NCI-H69 (cell line): ENCODE measurements at regions not wholly inside any gene's neighbourhood (a gene's known extent, or its start where the extent isn't known, plus 50 kb on each side); places are given as distances from the start of the nearest gene placed in this dataset.
"Not testable (repeated sequence)": the region's sequence is repeated elsewhere in the genome, so short reads cannot be mapped to it uniquely, and the experiment has no call there.

Source experiments
- DNase-seq: peaks from one replicate; lab custom pipeline; 2025; lab: John Stamatoyannopoulos, UW

GRCh38 chrX:22534643-22535042 lies 261.9 kb downstream of the CBLL2 start:
- no peak for DNase-seq

- no peak for DNase-seq
Observed at GRCh38 chrX:22536746-22537304, 264.1 kb downstream of the CBLL2 start.

DNA sequence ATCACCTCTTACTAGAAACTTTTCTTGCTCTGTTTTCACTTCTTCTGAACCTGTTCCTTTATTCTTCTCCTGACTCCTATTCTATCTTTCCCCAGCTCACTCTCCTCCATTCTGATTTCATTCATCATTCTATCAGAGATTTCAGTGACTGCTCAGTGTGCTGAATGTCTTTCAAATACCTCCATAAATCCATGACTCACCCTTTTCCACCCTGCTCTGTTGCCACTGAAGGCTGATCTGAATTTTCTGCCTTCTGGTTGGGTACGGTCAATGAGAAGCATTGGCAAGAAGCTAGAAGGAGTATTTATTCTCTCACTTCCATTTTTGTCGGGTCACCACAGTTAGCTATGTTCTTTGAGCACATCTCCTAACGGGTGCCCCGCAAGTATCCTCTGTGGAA lies 265.9 kb downstream of the CBLL2 start:
- no peak for DNase-seq

DNA sequence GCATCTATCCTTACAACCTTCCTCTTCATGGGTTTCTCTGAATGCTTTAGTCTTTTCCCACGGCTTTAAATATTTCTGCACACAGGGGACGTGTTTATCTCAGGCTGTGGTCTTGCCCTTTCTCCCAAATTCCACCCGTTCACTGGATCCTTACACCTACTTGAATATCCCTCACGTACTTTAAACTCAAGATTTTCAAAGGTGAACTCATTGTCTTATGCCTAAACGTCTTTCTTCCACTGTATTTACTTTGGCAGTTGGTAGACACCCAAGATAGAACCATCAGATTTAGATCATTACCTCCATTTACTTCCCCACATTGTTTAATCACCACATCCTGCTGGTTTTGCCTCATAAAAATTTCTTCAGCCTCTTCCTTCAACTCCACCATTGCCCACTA lies 269.2 kb downstream of the CBLL2 start:
- no peak for DNase-seq

DNA sequence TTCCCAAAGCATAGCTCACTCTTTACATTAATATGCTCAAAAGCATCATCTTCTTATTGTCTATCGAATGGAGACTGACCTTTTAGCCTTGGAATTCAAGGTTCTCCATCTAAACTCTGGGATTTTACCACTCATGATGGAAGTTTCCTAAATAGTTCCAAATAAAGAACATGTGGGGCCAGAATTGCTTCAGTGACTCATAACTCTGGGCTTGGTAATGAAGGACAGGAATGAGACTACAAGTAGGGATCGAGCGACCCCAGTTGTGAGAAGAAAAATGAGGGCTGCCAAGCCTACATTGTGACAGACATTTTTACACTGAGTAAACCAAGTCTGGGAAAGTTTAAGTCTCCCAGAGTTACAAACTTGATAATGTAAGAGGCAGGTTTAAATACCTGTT lies 269.9 kb downstream of the CBLL2 start:
- DNase-seq: no peak

DNA sequence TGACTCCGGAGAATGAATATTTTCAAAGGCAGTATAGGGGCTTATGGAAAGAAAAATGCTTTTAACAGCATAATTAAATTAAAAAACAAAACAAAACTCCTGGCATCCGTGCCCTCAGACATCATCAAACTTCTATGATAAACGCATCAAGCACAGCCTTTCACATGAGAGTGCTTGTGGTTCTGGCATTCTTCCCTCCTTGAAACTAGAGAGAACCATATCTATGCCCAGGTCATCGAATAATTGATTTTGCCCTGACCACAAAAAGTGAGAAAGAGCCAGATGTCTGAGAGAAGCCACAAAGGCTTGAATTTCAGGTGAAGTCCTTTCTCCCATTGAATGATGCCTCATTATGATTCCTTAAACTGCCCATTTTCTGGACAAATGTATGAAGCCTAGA lies 286.8 kb downstream of the CBLL2 start:
- DNase-seq: no peak

- no peak for DNase-seq
Observed at GRCh38 chrX:22575161-22575845, 302.6 kb downstream of the CBLL2 start.

GRCh38 chrX:22577181-22577580 lies 304.5 kb downstream of the CBLL2 start:
- DNase-seq: no peak

DNA sequence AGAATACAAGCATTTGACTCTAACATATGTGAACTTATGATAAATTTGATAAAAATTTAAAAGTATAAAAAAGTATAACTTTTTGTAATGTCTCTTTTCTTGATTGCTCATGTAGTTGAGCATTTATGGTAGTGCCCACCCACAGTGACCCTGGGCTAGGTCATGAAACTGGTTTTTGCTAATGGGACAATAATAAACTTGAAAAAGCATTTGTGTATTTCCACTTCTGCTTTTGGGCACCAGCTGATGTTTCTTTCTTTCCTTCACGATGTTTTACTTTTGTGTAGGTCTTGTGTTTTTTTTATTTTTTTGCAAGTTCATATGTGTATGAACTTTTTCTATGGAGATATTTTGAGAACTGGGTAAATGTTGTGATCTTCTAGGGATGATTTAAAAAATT lies 313.1 kb downstream of the CBLL2 start:
- no peak for DNase-seq

- peak; percentile 1 for DNase-seq
Observed at GRCh38 chrX:22589845-22590244, 317.1 kb downstream of the CBLL2 start.

DNA sequence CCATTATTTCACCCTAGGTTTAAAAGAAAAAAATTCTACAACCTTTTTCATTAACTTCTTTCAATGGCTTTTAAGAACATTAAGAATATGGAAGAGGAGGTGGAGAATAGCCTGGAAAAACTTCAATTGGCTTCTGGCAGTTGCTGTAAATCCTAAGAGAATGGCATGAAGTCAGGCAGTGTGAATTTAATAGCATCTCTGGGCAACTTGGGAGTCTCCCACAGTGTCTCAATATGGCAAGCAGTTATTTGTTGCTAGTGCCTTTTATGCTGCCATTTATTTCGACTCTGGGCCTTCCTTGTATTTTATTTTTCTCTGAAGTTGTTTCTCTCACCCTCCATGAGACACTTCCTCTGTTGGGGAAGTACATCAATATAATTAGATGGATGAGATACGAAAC lies 322.1 kb downstream of the CBLL2 start:
- no peak for DNase-seq

DNA sequence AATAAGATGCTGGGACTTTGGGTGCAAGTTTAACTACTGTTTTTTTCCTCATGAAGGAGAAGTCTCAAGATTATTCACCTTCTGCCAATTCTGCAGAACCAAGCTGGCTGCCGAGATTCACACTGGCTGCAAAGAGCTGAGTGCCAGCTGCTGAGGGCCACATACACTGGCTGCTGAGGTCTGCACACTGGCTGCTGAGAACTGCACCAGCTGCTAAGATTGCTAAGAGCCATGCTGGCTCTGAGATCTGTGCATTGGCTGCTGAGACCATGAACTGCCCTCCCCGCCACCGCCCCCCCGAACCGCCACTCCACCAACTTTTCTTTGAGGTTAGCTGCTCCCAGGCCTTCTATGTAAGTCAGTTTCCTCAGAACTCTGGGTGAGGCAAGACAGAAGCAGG lies 330.3 kb downstream of the CBLL2 start:
- no peak for DNase-seq

DNA sequence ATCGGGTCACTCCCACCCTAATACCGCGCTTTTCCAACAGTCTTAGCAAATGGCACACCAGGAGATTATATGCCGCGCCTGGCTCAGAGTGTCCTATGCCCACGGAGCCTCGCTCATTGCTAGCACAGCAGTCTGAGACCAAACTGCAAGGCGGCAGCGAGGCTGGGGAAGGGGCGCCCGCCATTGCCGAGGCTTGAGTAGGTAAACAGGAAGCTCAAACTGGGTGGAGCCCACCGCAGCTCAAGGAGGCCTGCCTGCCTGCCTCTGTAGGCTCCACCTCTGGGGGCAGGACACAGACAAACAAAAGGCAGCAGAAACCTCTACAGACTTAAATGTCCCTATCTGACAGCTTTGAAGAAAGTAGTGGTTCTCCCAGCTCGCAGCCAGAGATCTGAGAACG lies 336.7 kb downstream of the CBLL2 start:
- DNase-seq: not testable (repeated sequence)

DNA sequence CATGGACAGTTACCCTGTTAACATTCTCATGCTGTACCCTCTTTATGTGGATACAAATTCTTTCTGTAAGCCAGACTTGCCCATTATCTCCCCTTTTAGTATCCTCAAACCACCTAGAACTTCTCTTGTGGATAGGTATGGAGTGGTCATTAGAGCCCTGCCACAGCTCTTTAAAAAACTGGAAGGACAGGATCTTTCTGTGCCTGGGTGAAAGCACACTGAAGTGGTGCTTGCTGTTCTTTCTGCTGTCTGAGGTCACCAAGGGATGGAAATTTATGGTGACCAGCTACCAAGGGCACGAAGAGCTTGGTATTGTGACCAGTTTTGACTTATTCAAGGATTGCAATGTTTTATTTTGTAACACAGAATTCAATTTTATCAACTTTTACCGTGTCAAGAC lies 344.2 kb downstream of the CBLL2 start:
- no peak for DNase-seq

DNA sequence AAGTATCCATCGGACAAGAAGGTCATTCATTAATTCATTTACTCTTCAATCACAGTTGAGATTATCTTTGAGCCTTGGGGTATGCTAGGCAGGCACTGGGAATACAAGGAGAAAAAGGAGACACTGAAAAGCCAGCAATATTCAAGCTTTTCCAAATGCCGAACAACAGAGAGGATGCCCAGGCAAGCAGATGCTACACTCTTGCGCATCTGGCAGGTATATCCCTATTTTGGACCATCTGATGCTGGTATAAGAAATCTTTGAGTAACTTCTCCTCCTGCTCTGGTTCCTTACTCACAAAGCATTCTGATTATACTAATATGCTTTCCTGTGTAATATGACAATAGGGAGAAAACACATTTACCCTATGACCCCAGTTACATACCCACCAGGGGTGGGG lies 354.9 kb downstream of the CBLL2 start:
- DNase-seq: no peak

- no peak for DNase-seq
Observed at GRCh38 chrX:22628275-22628674, 355.6 kb downstream of the CBLL2 start.

DNA sequence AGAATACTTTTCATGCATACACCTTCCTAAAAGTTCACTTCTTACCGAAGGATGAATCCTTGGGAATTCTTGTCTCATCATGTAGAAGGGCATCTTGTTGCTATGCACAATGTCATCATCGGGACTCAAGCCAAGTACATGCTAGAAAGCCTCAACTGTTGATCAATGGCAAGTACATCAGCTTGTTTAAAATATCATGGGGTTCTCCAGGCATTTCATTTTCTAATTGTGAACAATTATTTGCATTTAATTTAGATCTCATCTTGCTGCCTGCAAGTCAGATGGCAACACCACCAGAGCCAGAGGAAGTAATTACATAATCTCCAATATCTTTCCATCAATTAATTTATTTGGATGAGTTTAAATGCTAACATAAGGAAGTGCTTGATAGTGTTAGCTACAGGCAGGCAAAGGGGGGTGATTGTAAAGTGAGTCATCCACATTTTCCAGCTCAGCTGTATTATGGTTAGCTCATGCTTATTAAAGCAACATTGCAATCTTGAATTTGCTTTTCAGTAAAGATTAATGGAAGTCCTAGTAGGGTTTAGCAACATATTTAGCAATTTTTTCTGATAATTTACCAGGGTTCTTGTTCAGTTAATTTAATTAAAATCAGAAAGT lies 356.5 kb downstream of the CBLL2 start:
- DNase-seq: no peak

DNA sequence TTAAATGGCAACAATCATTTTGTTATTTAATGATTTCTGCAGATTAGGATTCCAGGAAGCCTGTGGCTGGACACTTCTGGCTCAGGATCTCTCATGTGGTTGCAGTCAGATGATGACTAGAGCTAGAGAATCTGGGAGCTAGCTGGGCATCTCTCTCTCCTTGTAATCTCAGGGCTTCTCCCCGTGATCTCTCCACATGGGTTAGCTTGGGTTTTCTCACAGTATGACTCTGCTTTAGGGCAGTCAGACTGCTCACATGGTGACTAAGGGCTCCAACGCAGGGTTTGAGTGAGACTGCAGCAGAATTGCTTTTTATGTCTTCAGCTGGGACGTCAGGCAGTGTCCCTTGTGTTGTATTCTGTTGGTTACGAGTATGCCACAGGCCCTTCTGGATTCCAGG lies 361.4 kb downstream of the CBLL2 start:
- no peak for DNase-seq

GRCh38 chrX:22634751-22635150 lies 362.0 kb downstream of the CBLL2 start:
- DNase-seq: no peak

DNA sequence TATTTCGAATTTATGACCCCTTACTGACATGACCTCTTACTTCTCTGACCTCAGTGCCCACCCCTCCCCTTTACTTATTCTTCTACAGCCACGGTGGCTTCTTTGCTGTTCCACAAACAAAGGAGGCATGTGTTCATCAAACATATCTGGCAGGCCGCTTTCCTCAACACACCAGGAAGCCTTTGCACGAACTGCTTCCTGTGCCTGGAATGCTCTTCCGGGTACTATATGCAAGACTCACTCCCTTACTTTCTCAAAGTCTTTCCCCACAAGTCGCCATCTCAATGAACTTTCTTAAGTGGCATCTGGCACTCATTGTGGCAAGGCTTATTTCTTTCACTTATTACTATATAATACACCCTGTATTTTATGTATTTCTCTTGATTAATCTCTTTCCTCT lies 351.5 kb upstream of the DDX53 start:
- no peak for DNase-seq

GRCh38 chrX:22650691-22651090 lies 349.1 kb upstream of the DDX53 start:
- no peak for DNase-seq

DNA sequence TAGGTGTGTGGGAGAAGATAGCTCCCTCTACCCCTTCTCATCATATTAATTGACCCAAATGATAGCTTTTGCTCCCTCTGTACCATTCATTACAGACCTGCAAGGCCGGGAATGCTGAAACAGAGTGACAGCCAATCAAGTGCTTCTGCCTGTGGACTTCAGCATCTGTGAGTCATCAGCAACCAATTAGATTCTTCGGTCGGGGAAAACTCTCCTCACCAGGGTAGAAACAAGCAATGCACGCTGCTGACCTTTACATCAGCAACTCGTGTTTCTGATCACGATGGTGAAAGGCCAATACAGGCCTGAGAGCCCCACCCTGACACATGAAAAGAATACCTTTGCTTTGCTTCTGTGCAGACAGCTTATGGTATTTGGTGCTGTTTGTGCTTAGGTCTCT lies 347.2 kb upstream of the DDX53 start:
- peak; percentile 83 for DNase-seq

GRCh38 chrX:22660756-22661155 lies 339.0 kb upstream of the DDX53 start:
- DNase-seq: no peak

DNA sequence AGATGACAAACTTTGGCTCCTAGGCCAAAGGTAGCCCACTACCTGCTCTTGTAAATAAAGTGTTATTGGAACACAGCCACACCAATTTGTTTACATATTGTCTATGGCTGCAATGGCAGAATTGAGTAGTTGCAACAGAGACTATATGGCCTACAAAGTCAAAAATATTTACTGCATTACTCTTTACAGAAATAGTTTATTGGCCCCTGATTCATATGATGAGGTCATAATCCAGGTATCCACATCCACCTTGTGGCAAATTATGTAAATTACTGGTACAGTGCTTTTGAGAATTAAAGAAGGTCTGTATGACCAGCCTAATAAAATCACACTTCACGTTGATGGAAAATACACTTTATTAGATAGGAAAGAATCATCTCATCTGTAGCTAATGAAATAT lies 337.0 kb upstream of the DDX53 start:
- no peak for DNase-seq
